Fibroblast of skin of right biceps (primary cell): ENCODE measurements at regions not wholly inside any gene's neighbourhood (a gene's known extent, or its start where the extent isn't known, plus 50 kb on each side); places are given as distances from the start of the nearest gene placed in this dataset.
"Not testable (repeated sequence)": the region's sequence is repeated elsewhere in the genome, so short reads cannot be mapped to it uniquely, and the experiment has no call there.

Experiments used
- DNase-seq: peaks from one replicate; pipeline ENCODE4 v3.0.0-alpha.2; 2013

DNA sequence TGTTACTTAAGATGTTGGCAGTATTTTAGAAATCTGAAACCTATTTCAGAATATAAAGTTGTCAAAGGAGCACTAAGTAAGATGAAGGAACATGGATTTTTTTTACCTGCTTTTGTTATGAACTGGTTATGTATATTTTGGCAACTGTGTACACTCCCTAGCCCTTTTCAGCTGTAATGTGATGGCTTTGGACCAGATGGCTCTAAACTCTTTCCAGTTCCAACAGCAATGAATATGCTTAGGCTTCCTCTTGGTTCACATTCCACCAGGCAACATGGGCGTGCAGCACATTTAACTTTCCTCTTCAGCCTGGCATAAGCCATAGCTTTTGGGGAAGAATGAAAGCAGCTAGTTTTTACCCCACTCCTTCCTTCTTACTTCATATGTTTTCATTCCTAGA lies 95.6 kb upstream of the ADAMTS5 start:
- DNase-seq, result no peak

DNA sequence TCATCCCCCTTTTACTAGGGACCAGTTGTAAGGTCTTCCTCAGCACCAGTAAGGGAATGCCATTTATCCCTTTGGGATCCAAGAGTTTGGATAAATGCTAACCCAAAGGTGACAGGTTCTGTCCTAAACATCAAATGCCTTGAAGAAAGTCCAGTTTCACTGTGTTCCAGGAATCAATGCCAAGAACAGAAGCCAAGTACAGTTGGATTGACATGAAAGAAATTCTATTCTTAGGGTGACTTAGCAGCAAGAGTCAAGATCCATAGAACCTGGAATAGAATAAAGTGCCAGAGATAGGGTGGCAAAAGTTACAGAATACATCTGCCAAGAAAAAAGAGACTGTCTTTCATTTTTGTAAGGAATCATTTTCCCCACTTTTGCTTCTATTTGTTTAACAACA lies 94.9 kb upstream of the ADAMTS5 start:
- no peak for DNase-seq

DNA sequence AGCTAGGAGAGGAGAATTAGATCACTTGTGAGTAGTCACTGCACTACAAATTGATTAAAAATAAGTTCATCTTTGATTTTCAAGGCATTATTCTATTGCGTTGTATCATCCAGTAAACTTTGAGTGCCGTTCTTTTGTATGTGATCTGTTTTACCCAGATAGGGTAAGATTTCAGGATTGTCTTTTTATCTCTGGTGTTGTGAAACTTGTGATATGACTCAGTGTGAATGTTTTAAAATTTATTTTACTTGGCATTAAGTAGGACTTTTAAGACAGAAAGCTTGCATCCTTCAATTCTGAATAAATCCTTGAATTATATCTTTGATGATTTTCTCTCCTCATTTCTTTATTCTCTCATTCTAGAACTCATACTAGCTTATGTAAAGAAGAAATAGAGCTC lies 93.3 kb upstream of the ADAMTS5 start:
- peak; percentile 43 for DNase-seq

DNA sequence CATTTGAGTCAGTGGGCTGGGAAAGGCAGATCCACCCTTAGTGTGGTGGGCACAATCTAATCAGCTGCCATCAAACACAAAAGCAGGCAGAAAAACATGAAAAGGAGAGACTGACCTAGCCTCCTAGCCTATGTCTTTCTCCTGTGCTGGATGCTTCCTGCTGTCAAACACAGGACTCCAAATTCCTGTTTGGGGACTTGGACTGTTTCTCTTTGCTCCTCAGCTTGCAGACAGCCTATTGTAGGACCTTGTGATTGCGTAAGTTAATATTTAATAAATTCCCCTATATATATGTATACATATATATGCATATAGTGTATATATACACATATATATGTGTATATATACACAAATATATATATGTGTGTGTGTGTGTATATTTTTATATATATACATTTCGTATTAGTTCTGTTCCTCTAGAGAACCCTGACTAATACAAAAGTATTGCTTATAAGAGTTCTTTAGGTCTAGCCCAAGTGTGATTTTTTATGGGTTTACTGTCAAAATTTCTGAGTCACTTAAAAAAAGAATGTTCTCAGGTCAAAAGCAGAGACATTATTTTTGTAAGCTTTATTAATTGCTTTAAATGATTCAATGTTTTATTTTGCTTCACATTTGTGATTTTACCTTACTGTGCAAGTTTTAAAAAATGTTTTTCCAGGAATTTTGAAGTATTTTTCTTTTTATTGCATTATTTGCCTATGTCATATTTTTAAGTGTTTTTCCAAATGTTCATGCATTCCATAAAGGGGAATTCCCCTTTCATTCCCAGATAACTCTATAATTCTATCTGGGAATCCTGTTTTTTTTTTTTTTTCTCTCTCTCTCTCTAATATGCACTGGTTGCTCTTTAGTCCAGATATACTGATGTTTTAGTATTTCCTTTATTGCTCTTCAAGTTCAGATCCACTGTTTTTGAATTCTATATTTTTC lies 92.1 kb upstream of the ADAMTS5 start:
- DNase-seq, result peak; percentile 50

GRCh38 chr21:27057997-27058396 lies 91.1 kb upstream of the ADAMTS5 start:
- DNase-seq, result no peak

- DNase-seq, result peak; percentile 80
Measured at GRCh38 chr21:27047658-27048314, 80.9 kb upstream of the ADAMTS5 start.

GRCh38 chr21:27047283-27047657 lies 80.4 kb upstream of the ADAMTS5 start:
- DNase-seq, result peak; percentile 18

DNA sequence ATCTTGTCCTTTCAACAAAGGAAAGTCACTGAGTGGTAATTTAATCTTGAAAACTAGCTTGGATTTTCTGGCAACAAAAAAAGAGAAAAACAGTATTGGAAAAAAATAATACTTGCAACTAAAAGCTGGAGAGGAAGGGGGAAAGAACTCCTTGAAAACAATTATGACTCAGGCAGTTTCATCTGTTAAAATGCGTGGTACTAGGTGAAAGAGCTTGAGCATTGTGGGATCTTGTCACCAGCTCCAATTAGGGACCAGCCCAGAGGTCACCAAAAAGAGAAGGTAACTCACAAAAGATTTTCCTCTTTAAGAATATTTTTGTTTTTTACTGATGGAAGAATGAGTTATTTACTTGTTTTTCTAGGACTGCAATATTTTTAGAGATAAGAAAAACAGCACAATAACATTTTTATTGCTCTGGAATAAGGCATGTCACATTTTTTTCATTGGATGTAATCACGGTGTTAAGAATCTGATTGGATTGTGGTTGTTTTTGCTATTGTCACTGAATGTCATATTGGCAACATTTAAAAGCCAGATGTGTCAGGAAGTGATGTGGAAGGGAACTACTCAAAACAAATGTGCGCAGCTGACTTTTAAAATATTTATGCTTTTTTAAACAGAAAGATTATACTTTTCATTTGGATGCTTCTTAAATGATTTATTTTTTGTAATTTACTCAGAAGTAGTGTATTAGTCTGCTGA lies 78.5 kb upstream of the ADAMTS5 start:
- DNase-seq, result no peak

GRCh38 chr21:27043377-27043776 lies 76.5 kb upstream of the ADAMTS5 start:
- DNase-seq, result no peak

GRCh38 chr21:27040738-27041469 lies 74.0 kb upstream of the ADAMTS5 start:
- no peak for DNase-seq

DNA sequence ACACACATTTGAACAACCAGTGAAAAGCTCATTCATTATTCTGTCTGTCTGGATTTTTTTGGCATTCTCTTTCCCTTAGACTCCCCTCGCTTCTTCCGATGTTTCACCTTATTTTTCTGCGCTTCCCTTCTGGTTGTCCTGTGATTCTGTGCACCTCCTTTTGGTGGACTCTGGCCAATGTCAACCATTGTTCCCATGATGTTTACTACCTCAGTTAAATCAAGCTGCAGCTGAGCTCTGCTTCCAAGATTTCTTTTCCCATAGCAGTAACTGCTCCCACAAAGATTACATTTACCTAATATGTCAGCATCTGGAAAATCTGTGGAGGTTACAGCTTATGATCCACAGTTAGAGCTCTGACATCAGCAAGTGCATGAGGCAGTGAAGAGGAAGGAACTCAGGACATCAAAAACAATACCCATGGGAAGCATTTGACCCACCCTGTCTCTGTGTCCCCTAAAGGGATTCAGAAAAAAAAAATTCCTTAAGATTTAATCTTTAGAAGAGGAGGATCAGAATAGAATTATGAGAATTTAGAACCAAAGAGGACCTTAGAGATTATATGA lies 69.9 kb upstream of the ADAMTS5 start:
- DNase-seq, result no peak

- no peak for DNase-seq
Measured at GRCh38 chr21:27035791-27036190, 68.9 kb upstream of the ADAMTS5 start.

- DNase-seq, result no peak
Measured at GRCh38 chr21:27034796-27035195, 67.9 kb upstream of the ADAMTS5 start.

DNA sequence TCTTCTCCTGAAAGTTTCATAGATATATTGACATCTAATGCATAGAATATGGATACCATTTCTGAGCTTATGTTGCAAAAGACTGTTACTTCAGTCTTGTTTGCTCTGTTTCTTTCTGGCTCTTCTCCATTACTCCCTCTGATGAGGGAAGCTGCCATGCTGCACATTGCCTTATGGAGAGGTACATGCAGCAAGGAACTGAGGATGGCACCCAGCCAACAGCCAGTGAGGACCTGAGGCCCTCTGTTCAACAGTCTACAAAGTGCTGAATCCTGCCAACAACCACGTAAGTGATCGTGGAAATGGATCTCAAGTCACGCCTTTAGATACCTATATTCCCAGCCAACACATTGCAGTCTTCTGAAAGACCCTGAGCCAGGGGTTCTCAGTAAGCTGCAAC lies 66.6 kb upstream of the ADAMTS5 start:
- no peak for DNase-seq

GRCh38 chr21:27026501-27026900 lies 59.6 kb upstream of the ADAMTS5 start:
- DNase-seq, result peak; percentile 43

- not testable (repeated sequence) for DNase-seq
Measured at GRCh38 chr21:27025708-27026107, 58.8 kb upstream of the ADAMTS5 start.

GRCh38 chr21:27024971-27025370 lies 58.1 kb upstream of the ADAMTS5 start:
- no peak for DNase-seq

- DNase-seq, result peak; percentile 90
Measured at GRCh38 chr21:27024301-27024700, 57.4 kb upstream of the ADAMTS5 start.

- DNase-seq, result peak; percentile 15
Measured at GRCh38 chr21:27023186-27023585, 56.3 kb upstream of the ADAMTS5 start.

GRCh38 chr21:27021801-27022200 lies 54.9 kb upstream of the ADAMTS5 start:
- no peak for DNase-seq

DNA sequence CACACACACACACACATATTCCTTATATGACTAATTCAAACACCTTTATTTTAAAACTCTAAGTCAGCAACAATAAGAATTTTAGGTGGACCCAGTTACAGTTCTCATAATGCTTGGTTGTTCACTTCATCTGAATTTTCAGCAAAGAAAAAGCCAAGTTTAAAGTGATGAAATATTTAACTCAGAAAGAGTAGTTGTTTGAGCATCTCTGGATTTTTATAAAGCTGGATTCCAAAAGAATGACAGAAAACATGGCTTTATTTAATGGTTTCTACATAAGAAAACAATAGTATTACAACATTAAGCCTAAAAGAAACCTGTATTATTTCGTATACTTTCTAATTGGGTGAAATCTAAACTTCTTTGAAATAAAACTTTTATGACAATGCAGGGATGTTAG lies 54.2 kb upstream of the ADAMTS5 start:
- DNase-seq, result peak; percentile 12

- peak; percentile 69 for DNase-seq
Measured at GRCh38 chr21:27017246-27017645, 50.4 kb upstream of the ADAMTS5 start.
